ENCODE measurements at regions not wholly inside any gene's neighbourhood (a gene's known extent, or its start where the extent isn't known, plus 50 kb on each side); places are given as distances from the start of the nearest gene placed in this dataset.
"Not testable (repeated sequence)": the region's sequence is repeated elsewhere in the genome, so short reads cannot be mapped to it uniquely, and the experiment has no call there.

- FAIRE-seq, result no peak
Observed at GRCh38 chr12:107511292-107511691, 174.3 kb upstream of the PWP1 start.

- FAIRE-seq, result no peak
Observed at GRCh38 chr12:107512391-107512790, 173.2 kb upstream of the PWP1 start.

- FAIRE-seq, result no peak
Observed at GRCh38 chr12:107513184-107513583, 172.4 kb upstream of the PWP1 start.

DNA sequence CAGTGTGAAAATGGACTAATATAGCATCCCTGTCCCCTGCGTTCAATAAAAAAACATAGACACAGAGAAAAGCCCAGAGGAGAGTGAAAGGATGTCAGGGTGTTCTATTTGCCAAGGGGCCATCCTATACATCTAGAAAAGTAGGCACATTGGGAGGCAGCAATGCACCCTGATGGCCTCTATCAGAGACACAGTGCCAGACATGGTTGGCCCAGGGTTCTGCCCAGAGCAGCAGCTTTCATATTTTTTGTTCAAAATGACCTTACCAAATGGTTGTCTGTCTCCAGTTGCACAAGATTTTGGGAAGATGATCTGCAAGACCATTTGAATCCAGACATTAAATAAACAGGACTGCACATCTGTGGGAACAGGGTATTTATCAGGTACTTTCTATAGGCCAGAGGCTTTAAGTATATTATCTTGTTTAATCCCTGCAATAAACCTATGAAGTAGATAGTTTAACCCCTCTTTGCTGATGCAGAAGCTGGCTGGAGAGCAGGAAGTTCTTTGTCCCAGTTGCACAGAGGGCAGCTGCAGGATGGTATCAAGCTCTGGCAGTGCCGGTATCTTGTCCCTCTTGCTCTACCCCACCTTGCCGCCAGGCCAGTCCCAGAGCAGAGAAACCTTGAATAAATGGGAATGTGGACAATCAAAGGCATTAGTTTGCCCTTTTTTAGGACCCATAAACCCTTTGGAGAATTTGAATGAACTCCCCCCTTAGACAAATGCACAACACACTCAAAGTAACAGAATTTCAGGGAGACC lies 171.8 kb upstream of the PWP1 start:
- no peak for FAIRE-seq

GRCh38 chr12:107514887-107515445 lies 170.6 kb upstream of the PWP1 start:
- no peak for FAIRE-seq

- no peak for FAIRE-seq
Observed at GRCh38 chr12:107515446-107515958, 170.1 kb upstream of the PWP1 start.

GRCh38 chr12:107517816-107518215 lies 167.8 kb upstream of the PWP1 start:
- FAIRE-seq, result not testable (repeated sequence)

DNA sequence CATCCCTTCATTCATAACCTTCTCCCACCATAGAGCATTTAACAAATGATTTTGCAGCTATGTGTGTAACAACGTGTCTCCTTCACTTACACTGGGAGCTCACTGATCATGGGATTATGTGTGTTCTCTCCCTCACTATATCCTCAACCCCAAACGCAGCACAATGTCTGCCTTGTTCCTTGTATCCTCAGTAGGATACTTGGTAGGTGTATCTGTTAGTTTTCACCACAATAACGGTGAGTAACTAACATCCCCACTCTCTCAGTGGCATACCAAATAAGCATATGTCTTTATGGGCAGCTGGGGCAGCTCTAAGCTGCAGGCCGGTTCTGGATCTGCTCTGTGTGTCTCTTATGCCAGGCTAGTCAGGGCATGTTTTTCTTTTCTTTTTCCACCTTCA lies 166.7 kb upstream of the PWP1 start:
- no peak for FAIRE-seq

GRCh38 chr12:107519906-107520859 lies 165.4 kb upstream of the PWP1 start:
- no peak for FAIRE-seq

GRCh38 chr12:107521826-107522355 lies 163.7 kb upstream of the PWP1 start:
- no peak for FAIRE-seq

- FAIRE-seq, result no peak
Observed at GRCh38 chr12:107522692-107523477, 162.7 kb upstream of the PWP1 start.

GRCh38 chr12:107523775-107524535 lies 161.6 kb upstream of the PWP1 start:
- no peak for FAIRE-seq

- FAIRE-seq, result no peak
Observed at GRCh38 chr12:107525063-107525718, 160.4 kb upstream of the PWP1 start.

- FAIRE-seq, result no peak
Observed at GRCh38 chr12:107525719-107526554, 159.7 kb upstream of the PWP1 start.

GRCh38 chr12:107526555-107527180 lies 158.9 kb upstream of the PWP1 start:
- no peak for FAIRE-seq

DNA sequence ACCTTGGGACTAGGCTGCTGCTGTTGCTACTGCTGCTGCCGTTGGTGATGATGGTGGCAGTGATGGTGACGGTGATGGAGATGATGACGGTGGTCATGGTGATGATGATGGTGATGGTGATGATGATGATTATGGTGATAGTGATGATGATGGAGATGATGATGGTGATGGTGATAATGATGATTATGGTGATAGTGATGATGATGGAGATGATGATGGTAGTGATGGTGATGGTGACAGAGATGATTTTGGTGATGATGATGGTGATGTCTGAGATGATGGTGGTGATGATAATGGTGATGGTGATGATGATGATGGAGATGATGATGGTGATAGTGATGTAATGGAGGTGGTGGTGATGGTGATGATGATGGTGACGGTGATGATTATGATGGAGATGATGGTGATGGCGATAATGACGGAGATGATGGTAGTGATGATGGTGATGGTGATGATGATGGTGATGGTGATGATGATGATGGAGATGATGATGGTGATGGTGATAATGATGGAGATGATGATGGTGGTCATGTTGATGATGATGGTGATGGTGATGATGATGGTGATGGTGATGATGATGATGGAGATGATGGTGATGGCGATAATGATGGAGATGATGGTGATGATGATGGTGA lies 156.8 kb upstream of the PWP1 start:
- no peak for FAIRE-seq

DNA sequence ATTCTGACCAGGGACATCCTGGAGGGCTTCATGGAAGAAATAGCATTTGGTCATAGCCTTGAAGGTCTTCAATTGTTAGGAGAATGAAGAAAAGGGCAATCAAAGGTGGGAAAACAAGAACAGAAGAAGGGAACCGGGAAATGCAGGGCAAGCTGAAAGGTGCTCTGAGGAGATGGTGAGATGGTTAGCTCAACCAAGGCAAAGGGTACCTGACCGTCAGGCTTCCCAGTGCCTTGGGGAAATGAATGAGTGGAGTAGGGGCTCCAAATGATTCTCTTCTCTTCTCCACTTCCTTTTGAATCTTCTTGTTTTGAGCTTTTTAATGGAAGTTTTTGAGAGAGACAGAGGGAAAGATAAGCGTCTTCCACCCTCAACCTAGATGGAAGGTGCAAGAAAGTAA lies 155.6 kb upstream of the PWP1 start:
- no peak for FAIRE-seq

- no peak for FAIRE-seq
Observed at GRCh38 chr12:107530701-107531100, 154.9 kb upstream of the PWP1 start.

GRCh38 chr12:107533218-107533617 lies 152.4 kb upstream of the PWP1 start:
- FAIRE-seq, result no peak
